ENCODE measurements at regions not wholly inside any gene's neighbourhood (a gene's known extent, or its start where the extent isn't known, plus 50 kb on each side); places are given as distances from the start of the nearest gene placed in this dataset.
"Not testable (repeated sequence)": the region's sequence is repeated elsewhere in the genome, so short reads cannot be mapped to it uniquely, and the experiment has no call there.

DNA sequence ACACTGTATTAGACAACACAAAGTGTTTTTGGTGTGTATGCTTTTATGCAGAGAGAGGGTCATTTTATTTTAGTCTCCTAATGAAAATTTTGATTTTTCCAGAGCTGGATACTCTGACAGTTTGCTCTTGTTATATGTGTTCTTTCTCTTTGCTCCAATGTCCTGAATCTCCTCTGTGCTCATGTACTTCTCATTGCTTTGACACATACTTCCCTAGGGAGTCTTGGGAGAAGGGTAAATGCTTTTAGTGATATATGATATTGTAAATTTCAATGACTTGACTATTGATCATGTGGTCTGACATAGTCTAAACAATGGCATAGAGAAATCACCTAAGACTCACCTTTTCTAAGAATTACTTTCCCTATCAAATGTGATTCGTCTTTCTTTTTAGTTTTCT lies 972.6 kb upstream of the EDIL3 start:
- H3K9ac ChIP-seq (ENCODE audit: insufficient read length) = no peak overlapping the region
- H3K36me3 ChIP-seq (ENCODE audit: insufficient read depth, low read length) = no peaks in the 10 kb centered on the region
- no peaks in the 10 kb centered on the region for H3K9me3 ChIP-seq (ENCODE audit: low read depth, low read length)
- no peak for DNase-seq (ENCODE audit: low read depth, low spot score)
- no peak overlapping the region for H3K4me3 ChIP-seq
- H3K27ac ChIP-seq = no peak overlapping the region
- TF ChIP-seq POLR2AphosphoS5 (IDR thresholded peaks at IDR 0.05; ENCODE audit: borderline replicate concordance, low read depth, low read length) (no peak), EZH2 (IDR thresholded peaks at IDR 0.05) (no peak), FOXP2 (optimal IDR thresholded peaks at IDR 0.05; ENCODE audit: control extremely low read depth, extremely low read length, insufficient read depth) (no peak)

DNA sequence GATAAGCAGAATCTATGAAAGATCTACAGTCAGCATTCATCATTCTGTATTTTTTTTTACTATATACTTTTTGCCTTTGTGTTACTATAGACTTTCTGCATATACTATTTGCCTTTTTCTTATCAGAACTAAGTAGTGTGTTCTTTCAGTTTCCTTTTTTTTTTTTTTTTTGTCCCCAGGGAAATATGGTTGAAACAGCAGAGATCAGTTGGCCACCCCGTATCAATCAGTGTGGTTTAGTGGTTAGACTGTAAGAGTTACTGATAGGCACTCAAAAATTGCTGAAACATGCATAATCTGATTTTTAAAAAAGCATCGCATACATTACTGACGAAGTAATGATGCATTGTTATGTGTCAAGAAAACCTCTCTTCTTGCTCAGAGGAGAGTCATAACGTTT lies 990.8 kb upstream of the EDIL3 start:
- Histone ChIP-seq H3K27ac (0 out of 2 replicates have a peak overlapping the region, but pooled peaks have one; percentile 31), H3K36me3 (ENCODE audit: insufficient read depth, low read length) (no peaks in the 10 kb centered on the region), H3K9me3 (ENCODE audit: low read depth, low read length) (no peaks in the 10 kb centered on the region), H3K4me3 (peak overlapping the region; percentile 28; the same call in 1 of the 2 replicates), H3K9ac (ENCODE audit: insufficient read length) (no peak overlapping the region)
- TF ChIP-seq POLR2AphosphoS5 (IDR thresholded peaks at IDR 0.05; ENCODE audit: borderline replicate concordance, low read depth, low read length) (no peak), FOXP2 (optimal IDR thresholded peaks at IDR 0.05; ENCODE audit: control extremely low read depth, extremely low read length, insufficient read depth) (no peak), EZH2 (IDR thresholded peaks at IDR 0.05) (no peak)
- no peak for DNase-seq (ENCODE audit: low read depth, low spot score)

GRCh38 chr5:85388770-85389169 lies 1004.1 kb upstream of the EDIL3 start:
- Histone ChIP-seq H3K27ac (no peak overlapping the region), H3K9me3 (ENCODE audit: low read depth, low read length) (0 out of 2 replicates have a peak, but pooled peaks cover 3% of the 10 kb centered on the region), H3K36me3 (ENCODE audit: insufficient read depth, low read length) (no peaks in the 10 kb centered on the region), H3K9ac (ENCODE audit: insufficient read length) (no peak overlapping the region), H3K4me3 (no peak overlapping the region)
- no peak for DNase-seq (ENCODE audit: low read depth, low spot score)
- TF ChIP-seq FOXP2 (optimal IDR thresholded peaks at IDR 0.05; ENCODE audit: control extremely low read depth, extremely low read length, insufficient read depth) (no peak), POLR2AphosphoS5 (IDR thresholded peaks at IDR 0.05; ENCODE audit: borderline replicate concordance, low read depth, low read length) (no peak), EZH2 (IDR thresholded peaks at IDR 0.05) (no peak)

- not testable (repeated sequence) for H3K9ac ChIP-seq (ENCODE audit: insufficient read length); H3K27ac ChIP-seq; DNase-seq (ENCODE audit: low read depth, low spot score); H3K36me3 ChIP-seq (ENCODE audit: insufficient read depth, low read length); H3K4me3 ChIP-seq; H3K9me3 ChIP-seq (ENCODE audit: low read depth, low read length)
Measured at GRCh38 chr5:85392309-85392708, 1007.6 kb upstream of the EDIL3 start.

DNA sequence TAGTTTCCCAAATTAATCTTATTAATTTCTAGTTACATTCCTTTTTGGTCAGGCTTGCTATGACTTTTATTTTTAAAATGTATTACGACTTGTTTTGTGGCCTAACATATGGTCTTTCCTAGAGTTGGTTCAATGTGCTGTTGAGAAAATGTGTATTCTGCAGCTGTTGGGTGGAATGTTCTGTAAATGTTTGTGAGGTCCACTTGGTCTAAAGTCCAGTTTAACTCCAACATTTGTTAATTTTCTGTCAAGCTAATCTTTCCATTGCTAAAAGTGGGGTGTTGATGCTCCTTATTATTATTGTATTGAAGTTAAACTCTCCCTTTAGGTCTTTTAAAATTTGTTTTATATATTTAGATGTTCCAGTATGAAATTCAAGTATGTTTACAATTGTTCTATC lies 1010.8 kb upstream of the EDIL3 start:
- no peak for TF ChIP-seq POLR2AphosphoS5 (IDR thresholded peaks at IDR 0.05; ENCODE audit: borderline replicate concordance, low read depth, low read length)
- no peak for TF ChIP-seq FOXP2 (optimal IDR thresholded peaks at IDR 0.05; ENCODE audit: control extremely low read depth, extremely low read length, insufficient read depth)
- no peak for TF ChIP-seq EZH2 (IDR thresholded peaks at IDR 0.05)
- no peak overlapping the region for H3K9ac ChIP-seq (ENCODE audit: insufficient read length)
- no peak overlapping the region for H3K4me3 ChIP-seq
- no peaks in the 10 kb centered on the region for H3K36me3 ChIP-seq (ENCODE audit: insufficient read depth, low read length)
- 0 out of 2 replicates have a peak, but pooled peaks cover 5% of the 10 kb centered on the region for H3K9me3 ChIP-seq (ENCODE audit: low read depth, low read length)
- no peak for DNase-seq (ENCODE audit: low read depth, low spot score)
- no peak overlapping the region for H3K27ac ChIP-seq

GRCh38 chr5:85397451-85397850 lies 1012.8 kb upstream of the EDIL3 start:
- TF ChIP-seq FOXP2 (optimal IDR thresholded peaks at IDR 0.05; ENCODE audit: control extremely low read depth, extremely low read length, insufficient read depth) (no peak), POLR2AphosphoS5 (IDR thresholded peaks at IDR 0.05; ENCODE audit: borderline replicate concordance, low read depth, low read length) (no peak), EZH2 (IDR thresholded peaks at IDR 0.05) (no peak)
- no peak overlapping the region for H3K9ac ChIP-seq (ENCODE audit: insufficient read length)
- no peak overlapping the region for H3K4me3 ChIP-seq
- no peaks in the 10 kb centered on the region for H3K36me3 ChIP-seq (ENCODE audit: insufficient read depth, low read length)
- no peak for DNase-seq (ENCODE audit: low read depth, low spot score)
- no peak overlapping the region for H3K27ac ChIP-seq
- 0 out of 2 replicates have a peak, but pooled peaks cover 5% of the 10 kb centered on the region for H3K9me3 ChIP-seq (ENCODE audit: low read depth, low read length)

DNA sequence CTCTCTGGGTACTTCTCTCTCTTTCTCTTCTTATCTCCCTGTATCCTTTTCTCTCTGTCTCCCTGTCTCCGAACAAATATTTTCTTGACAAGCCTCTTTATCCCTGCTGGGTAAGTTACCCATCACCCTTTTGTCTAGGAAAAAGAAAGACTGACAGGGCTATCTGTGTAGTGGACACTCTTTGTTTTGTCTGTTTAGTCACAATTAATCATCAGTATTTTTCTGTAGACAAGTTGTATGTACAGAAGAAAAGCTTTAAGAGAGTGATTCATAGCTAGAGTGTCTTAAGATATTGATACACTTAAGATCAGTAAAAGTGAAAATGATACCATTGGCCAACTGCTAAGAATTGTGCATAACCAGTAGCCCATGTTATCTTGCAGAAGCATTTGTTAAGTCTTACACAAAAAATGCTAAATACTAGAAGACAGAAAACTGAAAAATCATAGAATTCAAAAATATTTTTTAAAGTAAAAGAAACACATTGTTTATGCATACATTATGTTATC lies 1043.8 kb upstream of the EDIL3 start:
- Histone ChIP-seq H3K27ac (no peak overlapping the region), H3K36me3 (ENCODE audit: insufficient read depth, low read length) (no peaks in the 10 kb centered on the region), H3K9ac (ENCODE audit: insufficient read length) (no peak overlapping the region), H3K4me3 (no peak overlapping the region), H3K9me3 (ENCODE audit: low read depth, low read length) (no peaks in the 10 kb centered on the region)
- TF ChIP-seq POLR2AphosphoS5 (IDR thresholded peaks at IDR 0.05; ENCODE audit: borderline replicate concordance, low read depth, low read length) (no peak), EZH2 (IDR thresholded peaks at IDR 0.05) (no peak), FOXP2 (optimal IDR thresholded peaks at IDR 0.05; ENCODE audit: control extremely low read depth, extremely low read length, insufficient read depth) (no peak)
- DNase-seq (ENCODE audit: low read depth, low spot score) = no peak

DNA sequence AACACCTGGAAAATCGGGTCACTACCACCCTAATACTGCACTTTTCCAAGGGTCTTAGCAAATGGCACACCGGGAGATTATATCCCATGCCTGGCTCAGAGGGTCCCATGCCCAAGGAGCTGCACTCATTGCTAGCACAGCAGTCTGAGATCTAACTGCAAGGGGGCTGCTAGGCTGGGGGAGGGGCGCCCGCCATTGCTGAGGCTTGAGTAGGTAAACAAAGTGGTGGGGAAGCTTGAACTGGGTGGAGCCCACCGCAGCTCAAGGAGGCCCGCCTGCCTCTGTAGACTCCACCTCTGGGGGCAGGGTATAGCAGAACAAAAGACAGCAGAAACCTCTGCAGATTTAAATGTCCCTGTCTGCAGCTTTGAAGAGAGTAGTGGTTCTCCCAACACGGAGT lies 1047.0 kb upstream of the EDIL3 start:
- not testable (repeated sequence) for H3K4me3 ChIP-seq; DNase-seq (ENCODE audit: low read depth, low spot score); H3K27ac ChIP-seq; H3K9ac ChIP-seq (ENCODE audit: insufficient read length); H3K36me3 ChIP-seq (ENCODE audit: insufficient read depth, low read length); H3K9me3 ChIP-seq (ENCODE audit: low read depth, low read length)

DNA sequence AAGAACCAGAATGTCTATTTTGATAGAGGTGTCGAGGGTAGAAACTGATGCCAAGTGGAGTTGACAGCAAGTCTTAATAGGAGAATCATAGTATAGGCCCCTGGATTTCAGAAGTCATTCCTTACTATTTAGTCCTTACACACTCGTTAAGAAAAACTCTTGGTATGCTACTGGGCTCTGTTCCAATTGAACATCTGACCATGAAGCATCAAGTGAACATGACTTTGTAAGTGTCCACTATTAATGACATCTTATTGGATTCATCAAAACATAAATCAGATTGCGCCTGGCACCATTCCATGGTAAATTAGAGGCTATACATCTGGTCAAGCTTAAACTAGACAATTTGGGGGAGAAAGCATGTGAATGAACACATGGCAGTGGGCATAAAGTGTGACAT lies 1056.5 kb upstream of the EDIL3 start:
- Histone ChIP-seq H3K4me3 (no peak overlapping the region), H3K9me3 (ENCODE audit: low read depth, low read length) (no peaks in the 10 kb centered on the region), H3K36me3 (ENCODE audit: insufficient read depth, low read length) (no peaks in the 10 kb centered on the region), H3K27ac (no peak overlapping the region), H3K9ac (ENCODE audit: insufficient read length) (no peak overlapping the region)
- no peak for DNase-seq (ENCODE audit: low read depth, low spot score)
- TF ChIP-seq EZH2 (IDR thresholded peaks at IDR 0.05) (no peak), POLR2AphosphoS5 (IDR thresholded peaks at IDR 0.05; ENCODE audit: borderline replicate concordance, low read depth, low read length) (no peak), FOXP2 (optimal IDR thresholded peaks at IDR 0.05; ENCODE audit: control extremely low read depth, extremely low read length, insufficient read depth) (no peak)
